Osteoblast (primary cell): ENCODE measurements at regions not wholly inside any gene's neighbourhood (a gene's known extent, or its start where the extent isn't known, plus 50 kb on each side); places are given as distances from the start of the nearest gene placed in this dataset.

Source experiments
- DNase-seq: peaks from one replicate; pipeline ENCODE4 v3.0.0; 2011; ENCODE audit warnings: low spot score, mixed read lengths; ENCODE audit not compliant: insufficient read length; ENCODE audit errors: missing footprints
- H2AFZ ChIP-seq: 2 replicates; pipeline ENCODE4 v1.6.0; 2011; ENCODE audit warnings: mild to moderate bottlenecking, low read length
- H3K27ac ChIP-seq: 2 replicates; pipeline ENCODE4 v1.5.1; 2011; ENCODE audit warnings: mild to moderate bottlenecking, low read depth, low read length, moderate library complexity
- H3K27me3 ChIP-seq: 2 replicates; pipeline ENCODE4 v1.6.0; 2012; ENCODE audit warnings: mild to moderate bottlenecking, control low read depth, inconsistent platforms, low read length, moderate library complexity; ENCODE audit not compliant: insufficient read depth
- H3K36me3 ChIP-seq: 2 replicates; pipeline ENCODE4 v1.5.1; 2011; ENCODE audit warnings: mild to moderate bottlenecking, low read length, control low read depth, moderate library complexity; ENCODE audit not compliant: insufficient read depth
- H3K4me1 ChIP-seq: 2 replicates; pipeline ENCODE4 v1.5.1; 2011; ENCODE audit warnings: mild to moderate bottlenecking, low read length, control low read depth, moderate library complexity; ENCODE audit not compliant: insufficient read depth
- H3K4me2 ChIP-seq: 2 replicates; pipeline ENCODE4 v1.6.0; 2011; ENCODE audit warnings: mild to moderate bottlenecking, low read length; ENCODE audit not compliant: insufficient read depth
- H3K4me3 ChIP-seq: fragments of 200-600 bp; sonication (generic); 3 replicates; pipeline ENCODE4 v1.5.1; 2012; ENCODE audit warnings: mild to moderate bottlenecking, low read length, inconsistent platforms; ENCODE audit not compliant: insufficient read depth
- H3K79me2 ChIP-seq: 2 replicates; pipeline ENCODE4 v1.6.0; 2012; ENCODE audit warnings: mild to moderate bottlenecking, low read length, control low read depth, inconsistent platforms; ENCODE audit not compliant: insufficient read depth
- H3K9me3 ChIP-seq: 2 replicates; pipeline ENCODE4 v1.5.1; 2011; ENCODE audit warnings: low read depth, low read length, control low read depth
- H4K20me1 ChIP-seq: 2 replicates; pipeline ENCODE4 v1.6.0; 2012; ENCODE audit warnings: mild to moderate bottlenecking, low read length, control low read depth; ENCODE audit not compliant: insufficient read depth
- TF ChIP-seq, protein P1 (sequence below): IDR thresholded peaks from 2 replicates; pipeline ENCODE4 v1.5.1; 2011; ENCODE audit warnings: mild to moderate bottlenecking, low read depth, low read length, moderate library complexity; ENCODE audit errors: extremely low read depth

DNA sequence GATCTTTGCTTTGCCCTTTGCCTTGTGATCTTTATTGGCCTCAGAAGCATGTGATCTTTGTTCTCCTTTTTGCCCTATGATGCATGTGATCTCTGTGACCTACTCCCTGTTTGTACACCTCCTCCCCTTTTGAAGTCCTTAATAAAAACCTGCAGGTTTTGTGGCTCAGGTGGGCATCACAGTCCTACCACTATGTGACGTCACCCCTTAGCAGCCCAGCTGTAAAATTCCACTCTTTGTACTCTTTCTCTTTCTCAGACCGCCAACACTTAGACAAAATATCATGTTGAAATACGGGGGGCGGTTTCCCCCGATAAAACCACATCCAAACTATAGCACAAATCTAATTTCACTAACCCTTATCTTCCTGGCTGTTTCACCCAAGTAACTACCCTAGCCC lies 76.7 kb upstream of the RAPGEF4 start:
- H3K9me3 ChIP-seq, result no peaks in the 10 kb centered on the region
- H3K4me3 ChIP-seq, result no peak overlapping the region
- DNase-seq, result no peak
- no peaks in the 10 kb centered on the region for H3K79me2 ChIP-seq
- peaks cover 12% of the 10 kb centered on the region for H3K4me1 ChIP-seq
- no peaks in the 10 kb centered on the region for H3K36me3 ChIP-seq
- no peak overlapping the region for H3K4me2 ChIP-seq
- no peak overlapping the region for H2AFZ ChIP-seq
- TF ChIP-seq, protein P1, sequence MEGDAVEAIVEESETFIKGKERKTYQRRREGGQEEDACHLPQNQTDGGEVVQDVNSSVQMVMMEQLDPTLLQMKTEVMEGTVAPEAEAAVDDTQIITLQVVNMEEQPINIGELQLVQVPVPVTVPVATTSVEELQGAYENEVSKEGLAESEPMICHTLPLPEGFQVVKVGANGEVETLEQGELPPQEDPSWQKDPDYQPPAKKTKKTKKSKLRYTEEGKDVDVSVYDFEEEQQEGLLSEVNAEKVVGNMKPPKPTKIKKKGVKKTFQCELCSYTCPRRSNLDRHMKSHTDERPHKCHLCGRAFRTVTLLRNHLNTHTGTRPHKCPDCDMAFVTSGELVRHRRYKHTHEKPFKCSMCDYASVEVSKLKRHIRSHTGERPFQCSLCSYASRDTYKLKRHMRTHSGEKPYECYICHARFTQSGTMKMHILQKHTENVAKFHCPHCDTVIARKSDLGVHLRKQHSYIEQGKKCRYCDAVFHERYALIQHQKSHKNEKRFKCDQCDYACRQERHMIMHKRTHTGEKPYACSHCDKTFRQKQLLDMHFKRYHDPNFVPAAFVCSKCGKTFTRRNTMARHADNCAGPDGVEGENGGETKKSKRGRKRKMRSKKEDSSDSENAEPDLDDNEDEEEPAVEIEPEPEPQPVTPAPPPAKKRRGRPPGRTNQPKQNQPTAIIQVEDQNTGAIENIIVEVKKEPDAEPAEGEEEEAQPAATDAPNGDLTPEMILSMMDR, result no peak
- H3K27ac ChIP-seq, result no peak overlapping the region
- no peaks in the 10 kb centered on the region for H3K27me3 ChIP-seq
- no peaks in the 10 kb centered on the region for H4K20me1 ChIP-seq

DNA sequence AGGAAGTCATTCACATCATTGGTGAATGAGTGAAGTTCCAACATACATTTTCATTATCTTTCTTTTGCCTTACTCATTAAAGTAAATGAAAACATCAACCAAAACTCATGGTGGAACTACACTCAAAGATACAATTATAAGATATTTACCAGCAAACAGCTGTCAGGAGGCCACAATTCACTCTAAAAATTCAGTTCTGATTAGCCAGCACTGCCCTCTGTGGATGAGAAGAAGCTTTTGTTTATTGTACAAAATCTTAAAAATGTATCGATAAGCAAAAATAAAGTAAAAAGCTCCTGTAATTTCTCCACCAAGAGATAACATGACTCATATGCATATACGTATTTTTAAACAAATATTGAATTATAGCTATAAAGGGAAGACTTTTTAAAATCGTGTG lies 73.5 kb upstream of the RAPGEF4 start:
- Histone ChIP-seq H3K9me3 (no peaks in the 10 kb centered on the region), H3K27me3 (no peaks in the 10 kb centered on the region), H3K27ac (no peak overlapping the region), H4K20me1 (no peaks in the 10 kb centered on the region), H3K4me1 (no peaks in the 10 kb centered on the region), H3K79me2 (no peaks in the 10 kb centered on the region), H2AFZ (no peak overlapping the region), H3K4me2 (no peak overlapping the region), H3K4me3 (no peak overlapping the region), H3K36me3 (no peaks in the 10 kb centered on the region)
- TF ChIP-seq, protein P1, result no peak
- no peak for DNase-seq

DNA sequence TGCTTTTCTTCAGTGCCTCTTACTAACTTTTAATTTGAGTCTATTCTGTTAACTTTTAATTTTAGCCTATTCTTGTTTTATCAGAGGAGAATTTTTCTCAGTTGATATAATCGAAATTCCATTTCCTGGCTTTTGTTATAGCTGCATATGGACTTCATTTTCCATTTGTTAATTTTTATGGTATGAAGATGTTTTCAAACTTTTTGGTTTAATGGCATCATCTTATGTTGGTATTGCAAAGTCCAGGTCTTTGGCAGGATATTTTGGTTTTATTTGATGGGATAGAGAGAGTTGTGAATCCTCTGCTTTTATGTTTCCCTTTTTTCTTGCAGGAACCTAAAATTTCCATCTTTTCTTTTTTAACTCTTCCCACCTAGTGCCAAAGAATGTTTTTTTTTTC lies 70.9 kb upstream of the RAPGEF4 start:
- no peaks in the 10 kb centered on the region for H3K9me3 ChIP-seq
- TF ChIP-seq, protein P1, result no peak

DNA sequence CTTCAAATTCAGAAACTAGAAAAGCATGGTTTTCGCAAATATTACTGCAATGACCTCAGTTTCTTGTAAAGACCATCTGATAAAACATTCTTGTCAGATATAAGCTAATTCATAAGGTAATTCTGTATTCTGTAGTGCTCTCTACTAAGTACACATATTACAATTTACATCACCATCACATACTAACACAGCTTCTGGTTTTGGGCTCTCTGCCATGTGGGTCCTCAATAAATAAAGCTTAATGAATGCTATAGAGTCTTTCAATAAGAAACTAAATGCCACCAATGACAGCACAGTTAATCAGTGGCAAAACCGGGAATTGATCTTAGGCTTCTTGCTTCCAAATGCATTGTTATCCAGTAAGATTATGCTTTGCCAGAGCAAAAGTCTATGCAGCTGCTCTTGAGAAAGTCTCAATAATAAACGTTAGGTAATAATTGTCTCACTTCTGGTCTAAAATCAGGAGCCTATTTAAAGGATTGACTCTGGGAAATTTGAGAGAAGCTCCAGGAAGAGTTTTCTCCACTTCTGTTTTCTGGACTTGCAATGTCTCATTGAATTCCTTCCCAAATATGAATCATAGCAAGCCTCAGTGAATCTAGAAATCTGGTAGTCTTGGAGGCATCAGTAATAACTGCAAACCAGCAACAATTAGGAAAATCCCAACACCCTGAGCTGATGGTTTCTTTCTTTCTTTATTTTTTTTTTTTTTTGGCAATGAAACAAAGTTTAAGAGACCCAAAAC lies 67.9 kb upstream of the RAPGEF4 start:
- Histone ChIP-seq H4K20me1 (no peaks in the 10 kb centered on the region), H3K9me3 (no peaks in the 10 kb centered on the region), H3K27me3 (no peaks in the 10 kb centered on the region), H3K4me2 (no peak overlapping the region), H3K4me3 (no peak overlapping the region), H3K79me2 (no peaks in the 10 kb centered on the region), H2AFZ (no peak overlapping the region), H3K4me1 (peaks cover 7% of the 10 kb centered on the region), H3K27ac (no peak overlapping the region), H3K36me3 (no peaks in the 10 kb centered on the region)
- peak; percentile 83 for DNase-seq
- TF ChIP-seq, protein P1, result no peak

More for the DNA sequence above, 70.9 kb upstream of the RAPGEF4 start:
- Histone ChIP-seq H3K4me1 (peaks cover 6% of the 10 kb centered on the region), H3K4me2 (no peak overlapping the region), H3K36me3 (no peaks in the 10 kb centered on the region), H3K27ac (no peak overlapping the region), H3K79me2 (no peaks in the 10 kb centered on the region), H3K27me3 (no peaks in the 10 kb centered on the region), H3K4me3 (no peak overlapping the region), H2AFZ (no peak overlapping the region), H4K20me1 (no peaks in the 10 kb centered on the region)
- DNase-seq, result no peak
